ENCODE measurements at regions not wholly inside any gene's neighbourhood (a gene's known extent, or its start where the extent isn't known, plus 50 kb on each side); places are given as distances from the start of the nearest gene placed in this dataset.

- Histone ChIP-seq H3K4me3 (ENCODE audit: low read depth, low read length) (no peak overlapping the region), H3K4me1 (no peaks in the 10 kb centered on the region), H2AFZ (no peak overlapping the region), H3K4me2 (ENCODE audit: low read length) (no peak overlapping the region), H3K27me3 (ENCODE audit: control insufficient read depth, insufficient read depth, low read length) (no peaks in the 10 kb centered on the region), H3K27ac (no peak overlapping the region), H3K79me2 (no peaks in the 10 kb centered on the region), H3K9me3 (ENCODE audit: control insufficient read depth, low read length) (no peaks in the 10 kb centered on the region), H3K9ac (no peak overlapping the region), H3K36me3 (ENCODE audit: control insufficient read depth, insufficient read depth, low read length) (no peaks in the 10 kb centered on the region)
- TF ChIP-seq CTCF (IDR thresholded peaks at IDR 0.05) = no peak
These were observed 111.1 kb upstream of the KCNE2 start for GRCh38 chr21:34252751-34253150.

DNA sequence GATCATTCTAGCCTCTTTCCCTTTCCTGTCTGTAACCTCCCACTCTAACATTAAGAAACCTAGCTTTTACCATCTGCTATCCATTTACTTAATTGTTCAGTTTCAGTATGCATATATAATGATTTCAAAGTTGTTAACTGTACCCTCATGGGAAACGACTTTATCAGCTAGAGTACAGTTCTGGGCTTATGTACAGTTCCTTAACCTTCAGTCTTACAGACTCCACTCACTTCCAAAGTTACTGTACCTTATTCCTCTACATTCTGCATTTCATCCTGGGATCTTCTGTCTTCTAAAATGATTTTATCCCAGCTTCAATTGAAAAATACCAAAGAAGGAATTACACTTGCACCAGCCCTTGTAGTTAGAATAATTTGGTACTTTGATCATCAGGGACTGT lies 108.7 kb upstream of the KCNE2 start:
- Histone ChIP-seq H3K9me3 (ENCODE audit: control insufficient read depth, low read length) (no peaks in the 10 kb centered on the region), H3K4me1 (no peaks in the 10 kb centered on the region), H3K79me2 (no peaks in the 10 kb centered on the region), H3K27me3 (ENCODE audit: control insufficient read depth, insufficient read depth, low read length) (no peaks in the 10 kb centered on the region), H3K4me3 (ENCODE audit: low read depth, low read length) (no peak overlapping the region), H3K9ac (no peak overlapping the region), H3K27ac (no peak overlapping the region), H3K4me2 (ENCODE audit: low read length) (no peak overlapping the region), H2AFZ (no peak overlapping the region), H3K36me3 (ENCODE audit: control insufficient read depth, insufficient read depth, low read length) (no peaks in the 10 kb centered on the region)
- no peak for TF ChIP-seq CTCF (IDR thresholded peaks at IDR 0.05)

GRCh38 chr21:34260277-34261008 lies 103.4 kb upstream of the KCNE2 start:
- H3K4me1 ChIP-seq = no peaks in the 10 kb centered on the region

DNA sequence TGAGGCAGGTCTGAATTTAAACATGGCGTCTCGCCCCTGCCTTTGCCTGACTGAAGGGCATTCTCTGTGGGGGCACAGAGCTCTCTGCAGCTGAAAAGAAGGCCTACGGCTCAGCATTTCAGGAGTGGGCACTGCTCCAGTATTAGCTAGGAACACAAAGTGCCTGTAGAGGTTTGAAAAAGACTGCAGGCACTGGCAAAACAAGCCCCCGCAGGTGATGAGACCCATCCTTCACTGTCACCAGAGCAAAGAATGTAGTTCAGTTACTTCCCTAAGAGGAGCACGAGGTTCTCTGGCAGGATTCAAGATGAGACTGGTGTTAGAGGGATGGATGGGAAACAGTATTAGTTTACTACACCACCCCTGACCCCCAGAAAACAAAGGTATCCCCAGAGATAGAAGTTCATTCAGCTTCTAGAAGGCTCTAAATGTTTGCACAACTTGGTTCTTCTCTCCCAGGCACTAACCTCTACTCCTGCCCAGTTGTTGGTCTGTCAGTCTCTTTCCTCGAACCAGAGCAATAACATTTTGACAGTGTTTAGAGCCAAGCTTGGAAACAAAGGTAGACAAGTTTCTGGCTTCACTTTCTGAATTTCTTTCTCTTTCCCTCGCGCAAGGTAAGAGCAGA lies 101.9 kb upstream of the KCNE2 start:
- Histone ChIP-seq H3K79me2 (no peaks in the 10 kb centered on the region), H3K9me3 (ENCODE audit: control insufficient read depth, low read length) (no peaks in the 10 kb centered on the region), H2AFZ (no peak overlapping the region), H3K36me3 (ENCODE audit: control insufficient read depth, insufficient read depth, low read length) (no peaks in the 10 kb centered on the region), H3K4me2 (ENCODE audit: low read length) (no peak overlapping the region), H3K9ac (no peak overlapping the region), H3K4me1 (no peaks in the 10 kb centered on the region), H3K27me3 (ENCODE audit: control insufficient read depth, insufficient read depth, low read length) (no peaks in the 10 kb centered on the region), H3K4me3 (ENCODE audit: low read depth, low read length) (no peak overlapping the region), H3K27ac (no peak overlapping the region)
- no peak for TF ChIP-seq CTCF (IDR thresholded peaks at IDR 0.05)

More at GRCh38 chr21:34260277-34261008, 103.4 kb upstream of the KCNE2 start:
- H2AFZ ChIP-seq = no peak overlapping the region
- H3K79me2 ChIP-seq = no peaks in the 10 kb centered on the region
- no peaks in the 10 kb centered on the region for H3K27me3 ChIP-seq (ENCODE audit: control insufficient read depth, insufficient read depth, low read length)
- no peak overlapping the region for H3K27ac ChIP-seq
- TF ChIP-seq CTCF (IDR thresholded peaks at IDR 0.05) = no peak
- H3K4me3 ChIP-seq (ENCODE audit: low read depth, low read length) = no peak overlapping the region
- no peaks in the 10 kb centered on the region for H3K9me3 ChIP-seq (ENCODE audit: control insufficient read depth, low read length)
- no peak overlapping the region for H3K4me2 ChIP-seq (ENCODE audit: low read length)
- no peak overlapping the region for H3K9ac ChIP-seq
- no peaks in the 10 kb centered on the region for H3K36me3 ChIP-seq (ENCODE audit: control insufficient read depth, insufficient read depth, low read length)

GRCh38 chr21:34262469-34262845 lies 101.3 kb upstream of the KCNE2 start:
- TF ChIP-seq CTCF (IDR thresholded peaks at IDR 0.05) = no peak
- Histone ChIP-seq H2AFZ (no peak overlapping the region), H3K4me3 (ENCODE audit: low read depth, low read length) (no peak overlapping the region), H3K4me1 (no peaks in the 10 kb centered on the region), H3K79me2 (no peaks in the 10 kb centered on the region), H3K4me2 (ENCODE audit: low read length) (no peak overlapping the region), H3K9me3 (ENCODE audit: control insufficient read depth, low read length) (no peaks in the 10 kb centered on the region), H3K9ac (no peak overlapping the region), H3K27ac (no peak overlapping the region), H3K27me3 (ENCODE audit: control insufficient read depth, insufficient read depth, low read length) (no peaks in the 10 kb centered on the region), H3K36me3 (ENCODE audit: control insufficient read depth, insufficient read depth, low read length) (no peaks in the 10 kb centered on the region)
